ENCODE measurements at regions not wholly inside any gene's neighbourhood (a gene's known extent, or its start where the extent isn't known, plus 50 kb on each side); places are given as distances from the start of the nearest gene placed in this dataset.
"Not testable (repeated sequence)": the region's sequence is repeated elsewhere in the genome, so short reads cannot be mapped to it uniquely, and the experiment has no call there.

DNA sequence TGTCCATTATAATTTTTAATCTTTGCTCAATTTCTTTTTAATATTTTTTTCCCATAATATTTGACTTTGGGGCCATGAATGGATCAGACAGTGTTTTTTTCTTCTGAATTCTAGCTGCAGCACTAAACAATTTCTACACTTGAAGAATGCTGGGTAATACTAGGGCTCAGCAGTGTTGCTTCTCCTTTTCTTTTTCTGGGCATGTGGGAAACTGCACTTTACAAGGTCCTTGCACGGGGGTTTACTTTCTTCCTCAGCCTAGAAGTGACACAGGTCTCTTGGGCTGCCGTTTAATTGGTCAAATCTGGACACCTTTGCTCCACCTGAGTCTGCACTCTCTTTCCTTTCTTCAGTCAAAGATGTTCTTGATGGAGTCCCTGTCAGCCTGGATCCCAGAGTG lies 135.4 kb upstream of the APCDD1 start:
- no peak for DNase-seq

DNA sequence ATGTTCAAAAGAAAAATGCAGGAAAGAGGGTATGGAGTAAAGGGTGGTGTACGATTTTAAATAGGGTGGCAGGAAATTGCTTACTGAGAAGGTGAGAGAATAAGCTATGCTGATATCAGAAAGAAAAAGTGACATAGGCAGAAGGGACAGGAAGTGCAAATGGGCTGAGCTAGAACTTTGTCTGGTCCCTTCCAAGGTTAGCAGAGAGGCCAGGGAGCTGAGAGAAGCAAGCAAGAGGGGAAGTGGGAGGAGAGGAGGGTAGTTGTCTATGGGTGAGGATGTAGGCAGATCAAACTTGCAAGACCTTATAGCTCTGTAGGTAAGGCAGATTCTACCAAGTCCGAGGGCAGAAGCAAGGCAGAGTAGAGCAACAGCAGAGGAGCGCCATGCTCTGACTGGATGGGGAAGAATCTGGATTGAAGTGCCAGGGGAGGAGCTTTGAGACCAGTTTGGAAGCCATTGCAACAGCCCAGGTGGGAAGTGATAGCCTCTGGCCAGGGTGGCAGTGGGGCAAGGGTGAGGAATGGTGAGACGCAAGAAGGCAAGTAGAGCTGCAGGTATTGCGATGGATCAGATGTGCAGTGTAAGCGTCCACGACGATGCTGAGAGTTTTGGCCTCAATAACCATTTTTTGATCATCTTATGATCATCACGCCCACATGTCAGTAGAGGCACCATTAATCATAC lies 134.4 kb upstream of the APCDD1 start:
- DNase-seq, result no peak

DNA sequence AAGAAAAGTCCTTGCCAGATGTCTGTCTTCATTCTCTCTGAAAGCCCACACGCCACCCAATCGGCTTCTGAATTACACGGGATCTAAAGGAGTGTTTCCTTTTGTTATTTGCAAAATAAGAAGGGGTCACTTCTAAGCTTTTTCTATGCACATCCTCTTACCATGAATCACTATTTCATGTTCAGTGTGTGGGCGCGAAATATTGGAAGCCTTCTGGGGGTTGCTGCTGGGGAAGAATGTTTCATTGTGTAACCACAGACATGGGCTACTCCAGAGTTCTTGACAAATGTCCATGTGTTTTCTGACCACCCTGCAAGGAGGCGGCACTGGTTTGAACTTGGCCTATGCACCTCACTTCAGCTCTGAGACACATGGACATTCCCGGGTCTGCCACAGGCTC lies 133.6 kb upstream of the APCDD1 start:
- no peak for DNase-seq

DNA sequence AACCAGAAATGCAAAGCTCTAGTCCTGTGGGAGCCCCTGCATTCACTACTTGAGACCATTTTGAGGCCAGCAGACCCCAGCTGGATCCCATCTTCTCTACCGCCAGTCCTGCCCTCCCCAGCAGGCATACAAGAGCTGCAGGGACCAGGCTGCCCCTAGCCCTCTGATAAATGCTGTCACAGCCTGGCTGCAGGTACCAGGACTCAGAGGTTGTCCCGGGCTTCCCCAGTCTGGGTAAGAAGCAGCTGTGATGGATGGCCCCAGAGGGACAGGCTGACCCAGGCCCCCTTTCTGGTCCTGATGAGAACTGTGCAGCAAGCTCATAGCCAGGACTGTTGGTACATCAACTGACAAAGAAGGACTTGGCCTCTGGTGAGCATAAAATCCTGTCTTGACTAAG lies 132.9 kb upstream of the APCDD1 start:
- no peak for DNase-seq

DNA sequence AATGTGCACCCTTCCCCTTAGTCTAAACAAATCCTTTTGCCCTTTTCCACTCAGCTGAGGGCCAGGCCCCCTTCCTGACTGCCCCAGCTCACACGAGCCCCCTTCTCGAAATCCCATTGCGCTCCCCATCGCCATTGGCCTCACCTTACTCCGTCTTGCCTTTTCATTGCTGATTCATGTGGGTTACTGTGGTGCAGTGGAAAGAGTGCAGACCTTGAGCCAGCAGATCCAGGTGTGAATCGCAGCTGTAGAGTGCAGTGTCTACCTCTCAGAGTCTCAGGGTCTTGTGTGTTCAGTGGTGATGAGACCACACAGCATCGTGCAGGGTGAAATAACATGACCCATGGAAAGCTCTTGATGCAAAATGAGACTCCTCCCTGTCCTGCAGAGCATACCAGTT lies 132.4 kb upstream of the APCDD1 start:
- DNase-seq, result no peak

DNA sequence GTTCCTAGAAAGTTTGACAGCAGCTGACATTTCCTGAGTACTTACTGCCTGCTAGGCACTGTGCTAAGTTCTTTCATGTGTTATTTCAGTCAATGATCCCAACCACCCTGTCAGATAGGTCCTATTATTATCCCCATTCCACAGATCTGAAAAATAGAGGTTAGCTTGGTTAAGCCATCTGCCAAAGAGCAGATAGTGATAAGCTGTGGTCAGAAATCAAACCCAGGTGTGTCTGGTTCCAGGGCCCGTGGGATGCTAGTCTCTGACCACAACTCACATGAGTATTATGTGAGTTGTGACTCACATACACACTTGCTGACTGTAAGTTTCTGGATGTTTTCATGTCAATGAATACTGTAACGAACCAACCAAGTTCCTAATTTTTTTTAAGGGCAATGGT lies 132.0 kb upstream of the APCDD1 start:
- no peak for DNase-seq

DNA sequence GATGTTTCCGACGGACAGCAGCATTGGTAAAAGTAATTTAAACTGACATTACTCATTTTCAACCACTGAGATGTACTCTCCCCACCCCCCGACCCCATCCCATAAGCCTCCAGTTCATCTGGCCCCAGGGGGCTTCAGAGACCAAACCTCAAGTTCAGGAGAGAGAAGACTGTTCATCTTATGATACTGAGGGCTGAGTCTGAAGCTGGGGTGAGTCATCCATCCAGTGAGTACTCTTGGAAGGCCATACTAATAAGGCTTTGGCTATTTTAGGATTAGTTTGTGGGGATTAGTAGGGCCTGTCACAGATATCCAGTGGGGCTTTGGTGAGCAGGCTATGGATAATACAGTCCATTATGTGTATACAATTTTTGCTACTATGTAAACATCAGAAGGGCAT lies 125.3 kb upstream of the APCDD1 start:
- DNase-seq, result no peak

DNA sequence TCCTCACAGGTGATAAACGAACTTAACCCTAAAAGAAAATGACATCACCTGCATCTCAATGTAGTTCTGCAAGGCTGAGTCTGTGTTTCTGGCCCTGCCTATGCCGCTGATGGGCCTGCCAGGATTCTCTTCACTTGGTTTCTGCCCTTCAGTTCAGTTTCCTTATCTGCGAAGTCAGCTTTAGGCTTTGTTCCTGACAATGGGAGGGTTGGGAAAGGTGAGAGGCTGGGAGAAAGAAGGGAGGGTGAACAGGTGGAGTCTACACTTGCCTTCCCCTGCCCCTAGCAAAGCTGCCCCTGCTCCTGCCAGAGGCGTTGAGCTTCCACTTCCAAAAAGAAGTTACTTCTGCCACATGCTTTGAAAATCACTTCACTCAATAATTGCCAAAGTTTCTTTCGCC lies 124.0 kb upstream of the APCDD1 start:
- no peak for DNase-seq

DNA sequence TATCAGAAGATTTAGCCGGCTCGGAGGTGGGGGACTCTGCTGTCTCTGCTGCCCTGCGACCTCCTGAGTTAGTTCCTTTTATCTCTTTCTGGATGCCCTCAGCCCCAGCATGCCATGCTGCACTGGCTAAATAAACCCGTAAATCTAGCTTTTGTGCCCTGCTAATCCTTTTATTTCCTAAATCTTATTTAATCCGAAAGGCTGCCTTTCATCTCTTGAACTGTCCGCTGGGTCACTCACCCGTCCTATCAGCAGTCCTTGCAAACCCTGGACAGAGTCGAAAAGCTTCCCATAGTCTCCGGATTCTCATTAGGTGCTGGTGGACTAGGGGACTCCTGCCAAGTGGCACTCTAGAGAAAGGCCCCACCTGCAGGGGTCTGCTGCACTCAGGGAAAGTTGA lies 122.0 kb upstream of the APCDD1 start:
- DNase-seq, result no peak

DNA sequence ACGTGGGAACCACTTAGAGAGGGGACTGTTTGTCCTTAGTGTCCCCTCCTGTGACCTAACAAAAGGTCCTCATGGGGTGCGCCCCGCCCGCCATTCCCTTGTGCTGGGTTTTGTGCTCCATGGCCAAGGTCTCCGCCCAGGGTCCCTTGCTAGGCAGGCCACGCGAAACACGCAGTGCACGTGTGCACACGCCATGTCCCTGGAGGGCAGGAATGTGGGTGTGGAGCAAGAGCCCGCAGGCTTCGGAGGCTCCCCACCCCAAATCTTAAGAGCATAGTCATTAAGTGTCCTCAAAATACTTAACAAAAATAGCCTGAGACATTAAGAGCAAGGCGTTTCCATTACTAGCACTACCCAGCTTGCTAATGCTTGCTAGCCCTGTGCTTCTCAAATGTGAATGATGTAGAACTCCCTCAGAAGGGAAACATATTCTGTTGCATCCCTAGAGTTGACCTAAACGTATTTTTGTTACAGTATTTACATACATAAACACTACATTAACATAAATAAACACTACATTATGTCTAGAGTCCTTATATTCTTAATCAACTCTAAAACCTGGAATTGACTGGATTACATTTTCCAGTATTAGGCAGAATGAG lies 117.6 kb upstream of the APCDD1 start:
- DNase-seq, result no peak

DNA sequence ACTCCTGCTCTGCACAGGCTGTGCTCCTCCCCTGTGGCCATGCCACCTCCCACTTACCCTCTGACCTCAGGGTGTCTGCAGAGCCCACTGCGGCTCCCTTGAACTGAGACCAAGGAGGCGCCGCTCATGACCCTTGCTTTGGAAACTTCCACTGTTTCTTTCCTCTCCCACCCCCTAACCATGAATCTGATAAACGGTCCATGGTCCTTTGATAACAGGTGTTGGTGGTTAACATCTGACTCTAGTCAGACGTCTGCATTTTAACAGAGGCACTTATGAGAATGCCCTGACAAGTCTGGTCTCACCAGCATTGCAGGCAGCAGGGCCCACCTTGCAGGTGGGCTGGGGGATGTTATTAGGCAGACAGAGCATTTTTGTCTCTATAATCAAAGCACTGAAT lies 113.6 kb upstream of the APCDD1 start:
- DNase-seq, result no peak

DNA sequence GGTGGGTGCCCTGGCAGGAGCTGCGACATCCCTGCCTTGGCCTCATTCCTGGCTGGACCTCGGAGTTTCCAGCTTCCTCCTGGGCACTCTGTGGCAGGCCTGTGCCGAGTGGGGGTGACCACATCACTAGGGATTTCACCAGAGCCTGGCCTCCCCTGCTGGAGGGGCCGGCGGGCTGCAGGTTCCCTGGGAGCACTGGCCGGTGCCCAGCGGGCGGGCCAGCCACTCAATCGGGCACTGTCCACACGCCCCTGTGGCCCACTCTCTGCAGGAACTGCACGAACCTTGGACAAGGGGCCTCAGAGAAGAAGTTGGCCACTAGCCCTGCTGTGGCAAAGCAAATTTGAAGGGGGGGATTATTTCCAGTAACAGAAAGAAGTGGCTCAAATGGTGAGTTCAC lies 110.7 kb upstream of the APCDD1 start:
- DNase-seq, result no peak

DNA sequence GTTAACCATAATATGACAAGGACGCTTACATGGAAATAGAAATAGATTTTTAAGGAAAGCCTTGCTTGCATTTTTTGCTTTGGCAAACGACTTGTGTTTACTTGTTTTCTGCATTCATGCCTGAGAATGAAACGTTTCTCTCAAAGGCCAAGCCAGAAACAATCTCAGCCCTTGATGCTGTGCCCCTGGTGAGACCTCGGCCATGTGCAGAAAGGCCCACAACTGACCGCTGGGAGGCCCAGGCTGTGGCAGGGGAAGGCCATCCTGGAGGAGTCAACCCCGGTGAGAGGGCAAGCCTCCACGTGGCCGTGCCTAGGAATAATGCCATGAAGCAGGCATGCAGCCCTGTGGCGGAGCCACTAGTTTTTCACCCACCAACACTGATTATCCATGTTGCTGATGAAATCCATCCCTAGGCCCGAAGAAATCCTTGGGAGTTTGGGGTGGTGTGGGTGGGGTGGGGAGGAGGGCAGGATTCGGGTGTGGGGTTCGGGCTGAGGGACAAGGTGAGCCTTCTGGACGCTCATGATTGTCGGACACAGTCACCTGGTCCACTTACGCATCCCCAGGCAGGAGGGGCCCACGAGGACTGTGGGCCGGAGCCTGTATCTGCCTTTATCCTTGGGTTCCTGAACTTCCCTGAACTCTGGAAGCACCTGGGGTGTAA lies 107.6 kb upstream of the APCDD1 start:
- DNase-seq, result no peak

DNA sequence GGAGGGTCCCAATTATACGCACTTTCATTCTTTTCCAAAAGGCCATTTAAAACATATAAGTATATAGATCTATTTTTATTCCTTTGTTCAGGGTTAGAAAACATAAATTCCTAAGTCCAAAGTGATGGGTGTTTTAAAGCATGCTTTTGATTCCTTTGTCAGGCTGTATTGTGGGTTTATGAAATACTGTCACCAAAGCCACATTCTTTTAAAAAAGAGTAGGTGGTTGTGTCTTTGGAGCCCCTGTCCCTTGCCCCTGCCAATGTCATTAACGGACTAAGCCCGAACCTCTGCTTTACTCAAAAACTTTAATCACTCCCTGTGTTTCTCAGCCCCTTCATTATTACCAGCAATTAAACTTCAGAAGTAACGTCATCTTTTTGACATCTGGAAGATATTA lies 104.9 kb upstream of the APCDD1 start:
- DNase-seq, result no peak

DNA sequence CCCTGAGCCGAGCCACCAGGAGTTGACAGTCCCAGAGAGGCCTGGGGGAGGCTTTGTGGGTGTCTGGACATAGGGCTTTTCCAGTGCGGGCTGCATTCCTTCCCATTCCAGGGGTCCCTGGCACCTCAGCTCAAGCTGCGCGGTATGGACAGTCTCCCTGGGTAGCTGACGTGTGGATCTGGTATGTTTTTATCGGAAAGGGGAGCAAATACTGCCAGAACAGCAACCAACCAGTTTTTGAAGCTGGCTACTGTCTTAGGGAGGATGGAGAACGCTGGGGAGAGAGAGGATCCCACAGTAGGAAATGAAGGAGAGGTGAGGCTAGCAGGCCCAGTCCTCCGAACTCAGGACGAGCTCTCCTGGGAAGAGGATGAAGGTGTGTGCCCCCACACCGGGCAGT lies 103.8 kb upstream of the APCDD1 start:
- no peak for DNase-seq

DNA sequence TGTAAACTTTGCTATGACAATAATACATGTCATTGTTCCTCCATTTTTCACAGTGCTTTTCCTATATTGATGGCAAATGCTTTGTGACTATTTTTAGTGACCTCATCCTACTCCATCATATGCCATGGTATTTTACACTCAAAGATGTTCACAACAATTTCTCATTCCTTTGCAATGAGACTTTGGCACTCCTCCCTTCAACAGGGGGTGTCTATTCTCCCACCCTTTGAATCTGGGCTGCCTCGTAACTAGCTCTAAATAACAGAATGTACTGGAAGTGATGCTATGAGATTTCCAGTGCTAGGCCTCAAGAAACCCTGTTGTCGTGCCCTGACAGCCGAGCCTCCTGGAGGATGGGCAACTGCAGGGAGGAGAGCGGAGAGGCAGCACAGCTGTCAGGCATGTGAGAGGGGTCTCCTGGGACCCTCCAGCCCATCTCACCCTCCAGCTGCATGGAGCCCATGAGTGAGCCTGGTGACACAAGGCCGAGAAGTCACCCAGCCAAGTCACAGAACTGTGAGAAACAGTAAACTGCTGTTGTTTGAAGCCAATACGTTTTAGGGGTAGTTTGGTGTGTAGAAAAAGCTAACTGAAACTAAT lies 103.1 kb upstream of the APCDD1 start:
- no peak for DNase-seq

DNA sequence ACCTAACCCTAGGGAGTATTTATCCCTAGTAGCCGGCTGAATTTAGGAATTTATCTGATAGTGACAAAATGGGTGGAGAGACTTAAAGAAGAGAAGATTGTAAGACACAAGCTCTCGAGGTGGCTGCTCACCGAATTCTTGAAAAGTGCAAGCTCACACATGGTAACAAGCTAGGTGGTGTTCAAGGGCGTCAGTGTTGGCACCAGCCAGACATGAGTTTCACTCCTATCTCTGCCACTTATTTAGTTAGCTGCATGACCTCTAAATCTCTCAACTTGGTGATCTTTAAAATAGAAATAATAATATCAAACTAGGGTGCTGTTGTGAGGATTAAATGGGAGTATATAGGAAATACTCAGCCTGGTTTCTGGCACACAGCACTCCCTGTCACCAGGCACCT lies 102.6 kb upstream of the APCDD1 start:
- DNase-seq, result no peak

DNA sequence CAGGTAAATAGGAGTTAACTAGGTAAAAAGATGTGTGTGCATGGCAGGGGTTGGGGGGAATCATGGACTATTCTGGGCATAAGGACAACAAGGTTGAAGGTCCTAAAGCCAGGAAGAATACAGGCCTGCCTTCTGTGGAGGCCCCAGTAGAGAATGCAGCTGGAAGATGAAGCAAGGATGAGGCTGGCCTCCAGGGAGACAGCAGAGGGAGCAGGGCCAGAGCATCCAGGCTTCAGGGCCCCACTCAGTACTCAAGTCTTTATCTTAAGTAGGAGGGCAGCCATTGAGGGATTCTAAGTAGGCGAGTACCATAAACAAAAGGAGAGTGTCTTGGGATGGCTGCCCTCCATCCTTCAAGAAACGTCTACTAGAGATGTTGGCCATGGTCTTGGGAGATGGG lies 101.8 kb upstream of the APCDD1 start:
- no peak for DNase-seq

DNA sequence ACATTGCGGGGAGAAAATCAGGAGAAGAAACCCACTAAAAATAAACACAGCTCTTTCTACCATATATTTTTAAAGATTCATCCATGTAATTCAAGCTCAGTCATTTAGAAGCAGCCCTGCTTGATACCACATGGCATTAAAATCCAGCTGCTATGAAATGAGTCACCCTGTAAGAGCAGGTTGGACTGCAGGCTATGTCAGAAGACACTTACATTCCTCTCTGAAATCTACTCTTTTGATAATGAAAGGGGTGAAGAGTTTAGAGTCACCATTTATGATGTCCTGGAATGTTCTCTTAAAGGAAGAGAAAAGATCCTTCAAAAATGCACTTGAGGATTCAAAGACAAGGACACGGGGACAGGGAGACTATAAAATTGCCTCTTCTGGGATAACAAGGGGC lies 100.6 kb upstream of the APCDD1 start:
- no peak for DNase-seq

DNA sequence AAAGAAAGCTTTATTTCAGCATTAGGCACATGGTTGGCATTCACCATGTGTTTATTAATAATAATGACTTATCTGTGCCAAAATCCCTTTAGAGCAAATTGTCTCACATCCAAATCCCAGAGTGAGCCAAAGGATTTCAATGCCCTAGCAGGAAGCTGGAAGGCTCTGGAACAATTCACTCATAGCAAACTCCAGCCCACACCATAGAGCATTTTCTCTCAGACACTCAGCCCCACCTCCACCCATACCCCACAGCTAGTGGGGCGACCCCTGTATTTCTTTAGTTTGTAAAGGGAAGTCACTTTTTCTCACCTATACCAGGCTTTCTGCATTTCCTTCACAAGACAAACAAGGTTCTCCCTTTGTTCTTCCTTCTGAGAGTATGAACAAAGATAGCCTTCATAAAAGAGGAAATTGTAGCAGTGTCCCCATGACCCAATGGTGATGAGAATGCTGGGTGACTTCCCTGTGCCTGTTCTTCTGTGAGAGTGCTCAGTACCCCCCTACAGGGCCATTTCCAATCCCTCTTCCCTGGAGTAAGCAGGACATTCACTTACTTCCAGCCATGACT lies 100.1 kb upstream of the APCDD1 start:
- DNase-seq, result no peak

DNA sequence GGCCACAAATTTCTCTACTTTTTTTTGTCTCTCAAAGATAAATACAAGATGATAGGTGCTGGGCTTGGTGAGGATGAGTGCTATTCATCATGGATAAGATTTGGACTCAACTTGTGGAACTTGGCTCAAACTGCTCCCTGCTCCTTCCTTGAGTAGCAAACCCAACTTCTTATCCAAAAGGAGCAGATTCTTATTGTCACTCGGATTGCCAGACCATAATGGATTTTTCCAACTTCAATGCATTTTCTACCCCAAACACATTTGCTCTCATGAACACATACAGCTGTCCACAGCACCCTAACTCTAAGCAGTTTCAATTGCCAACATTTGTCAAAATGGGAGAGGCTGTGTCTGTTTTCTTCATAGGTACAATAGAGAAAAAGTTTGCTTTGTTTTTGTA lies 99.5 kb upstream of the APCDD1 start:
- DNase-seq, result no peak

DNA sequence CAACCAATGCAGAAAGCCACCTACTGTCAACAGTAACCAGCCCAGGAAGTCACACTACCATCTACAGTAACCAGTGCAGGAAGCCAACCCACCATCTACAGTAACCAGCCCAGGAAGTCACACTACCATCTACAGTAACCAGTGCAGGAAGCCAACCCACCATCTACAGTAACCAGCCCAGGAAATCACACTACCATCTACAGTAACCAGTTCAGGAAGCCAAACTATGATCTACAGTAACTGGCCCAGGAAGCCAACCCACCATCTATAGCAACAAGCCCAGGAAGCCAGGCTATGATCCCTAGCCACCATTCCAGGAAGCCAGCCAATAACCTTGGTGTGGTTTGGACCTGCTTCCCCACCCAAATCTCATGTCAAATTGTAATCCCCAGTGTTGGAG lies 97.4 kb upstream of the APCDD1 start:
- not testable (repeated sequence) for DNase-seq

DNA sequence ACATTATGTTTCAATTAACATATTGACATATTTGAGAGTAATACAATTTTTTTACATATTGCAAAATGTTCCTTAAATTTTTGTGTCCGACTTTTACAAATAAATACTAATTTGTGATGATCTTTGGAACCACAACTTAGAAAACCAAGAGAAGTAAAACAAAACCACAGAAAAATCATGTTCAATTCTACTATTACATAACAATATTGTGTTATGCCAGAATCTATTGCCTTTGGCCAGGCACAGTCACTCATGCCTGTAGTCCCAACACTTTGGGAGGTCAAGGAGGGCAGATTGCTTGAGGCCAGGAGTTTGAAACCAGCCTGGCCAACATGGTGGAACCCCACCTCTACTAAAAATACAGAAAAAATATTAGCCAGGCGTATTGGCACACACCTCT lies 92.8 kb upstream of the APCDD1 start:
- DNase-seq, result no peak

DNA sequence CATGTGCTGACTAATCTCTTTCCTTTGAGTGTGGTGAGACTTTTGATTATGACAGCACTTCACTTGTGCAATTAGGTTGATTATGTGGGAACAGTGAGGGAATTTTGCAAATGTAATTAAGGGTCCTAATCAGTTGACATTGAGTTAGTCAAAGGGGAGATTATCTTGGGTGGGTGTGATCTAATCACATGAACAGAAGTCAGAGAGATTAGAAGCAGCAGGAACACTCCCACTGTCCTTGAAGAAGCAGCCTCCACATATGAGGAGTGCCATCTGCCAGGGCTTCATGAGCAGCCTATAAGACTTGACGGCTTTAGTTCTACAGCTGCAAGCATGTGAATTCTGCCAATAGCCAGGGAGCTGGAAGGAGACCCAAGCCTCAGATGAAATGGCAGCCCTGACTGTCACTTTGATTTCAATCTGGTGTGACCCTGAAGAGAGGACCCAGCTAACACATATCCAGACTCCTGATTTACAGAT lies 89.4 kb upstream of the APCDD1 start:
- no peak for DNase-seq

All from NCI-H1092 treated with DMSO at 0.1 percent for 48 hours (cell line).